Sigmoid colon (tissue), 4 donors: ENCODE measurements at regions not wholly inside any gene's neighbourhood (a gene's known extent, or its start where the extent isn't known, plus 50 kb on each side); places are given as distances from the start of the nearest gene placed in this dataset.

ENCODE experiments used
- EP300 ChIP-seq, 4 donors: sonication (generic); formaldehyde crosslinking; IDR thresholded peaks; one replicate each; pipeline ENCODE4 v1.6.1; 2017; ENCODE audit warnings: antibody characterized with exemption in 4 of 4
- TF ChIP-seq, protein P1 (sequence below), 4 experiments: fragments of 450-650 bp in 3 of 4; fragments of 200-600 bp in 1 of 4; IDR thresholded peaks; one replicate each; pipeline ENCODE4 v1.5.1; 2016 to 2019; ENCODE audit warnings: antibody characterized with exemption in 4 of 4, mild to moderate bottlenecking in 3 of 4, moderate library complexity in 2 of 4

GRCh38 chr5:167720676-167721260 is 570.7 kb upstream of the WWC1 start:
- TF ChIP-seq EP300 (IDR thresholded peaks at IDR 0.05) = no peak
- TF ChIP-seq, protein P1, sequence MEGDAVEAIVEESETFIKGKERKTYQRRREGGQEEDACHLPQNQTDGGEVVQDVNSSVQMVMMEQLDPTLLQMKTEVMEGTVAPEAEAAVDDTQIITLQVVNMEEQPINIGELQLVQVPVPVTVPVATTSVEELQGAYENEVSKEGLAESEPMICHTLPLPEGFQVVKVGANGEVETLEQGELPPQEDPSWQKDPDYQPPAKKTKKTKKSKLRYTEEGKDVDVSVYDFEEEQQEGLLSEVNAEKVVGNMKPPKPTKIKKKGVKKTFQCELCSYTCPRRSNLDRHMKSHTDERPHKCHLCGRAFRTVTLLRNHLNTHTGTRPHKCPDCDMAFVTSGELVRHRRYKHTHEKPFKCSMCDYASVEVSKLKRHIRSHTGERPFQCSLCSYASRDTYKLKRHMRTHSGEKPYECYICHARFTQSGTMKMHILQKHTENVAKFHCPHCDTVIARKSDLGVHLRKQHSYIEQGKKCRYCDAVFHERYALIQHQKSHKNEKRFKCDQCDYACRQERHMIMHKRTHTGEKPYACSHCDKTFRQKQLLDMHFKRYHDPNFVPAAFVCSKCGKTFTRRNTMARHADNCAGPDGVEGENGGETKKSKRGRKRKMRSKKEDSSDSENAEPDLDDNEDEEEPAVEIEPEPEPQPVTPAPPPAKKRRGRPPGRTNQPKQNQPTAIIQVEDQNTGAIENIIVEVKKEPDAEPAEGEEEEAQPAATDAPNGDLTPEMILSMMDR (IDR thresholded peaks at IDR 0.05) = no peak
